ENCODE measurements at regions not wholly inside any gene's neighbourhood (a gene's known extent, or its start where the extent isn't known, plus 50 kb on each side); places are given as distances from the start of the nearest gene placed in this dataset.

- TF ChIP-seq, protein P1, sequence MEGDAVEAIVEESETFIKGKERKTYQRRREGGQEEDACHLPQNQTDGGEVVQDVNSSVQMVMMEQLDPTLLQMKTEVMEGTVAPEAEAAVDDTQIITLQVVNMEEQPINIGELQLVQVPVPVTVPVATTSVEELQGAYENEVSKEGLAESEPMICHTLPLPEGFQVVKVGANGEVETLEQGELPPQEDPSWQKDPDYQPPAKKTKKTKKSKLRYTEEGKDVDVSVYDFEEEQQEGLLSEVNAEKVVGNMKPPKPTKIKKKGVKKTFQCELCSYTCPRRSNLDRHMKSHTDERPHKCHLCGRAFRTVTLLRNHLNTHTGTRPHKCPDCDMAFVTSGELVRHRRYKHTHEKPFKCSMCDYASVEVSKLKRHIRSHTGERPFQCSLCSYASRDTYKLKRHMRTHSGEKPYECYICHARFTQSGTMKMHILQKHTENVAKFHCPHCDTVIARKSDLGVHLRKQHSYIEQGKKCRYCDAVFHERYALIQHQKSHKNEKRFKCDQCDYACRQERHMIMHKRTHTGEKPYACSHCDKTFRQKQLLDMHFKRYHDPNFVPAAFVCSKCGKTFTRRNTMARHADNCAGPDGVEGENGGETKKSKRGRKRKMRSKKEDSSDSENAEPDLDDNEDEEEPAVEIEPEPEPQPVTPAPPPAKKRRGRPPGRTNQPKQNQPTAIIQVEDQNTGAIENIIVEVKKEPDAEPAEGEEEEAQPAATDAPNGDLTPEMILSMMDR (conservative IDR thresholded peaks at IDR 0.05; ENCODE audit: low read depth, low read length): no peak
- TF ChIP-seq EZH2 (IDR thresholded peaks at IDR 0.05; ENCODE audit: borderline replicate concordance, low read depth, low read length, poor library complexity, severe bottlenecking): no peak
Measured at GRCh38 chr14:27881063-27881462, 885.5 kb upstream of the FOXG1 start.

Measured in A673 (cell line).